Stimulated activated CD8-positive, alpha-beta memory T cell treated with anti-CD3 and anti-CD28 coated beads, Interleukin-4, amount 100 ng/mL, for 4 hours (primary cell): ENCODE measurements at regions not wholly inside any gene's neighbourhood (a gene's known extent, or its start where the extent isn't known, plus 50 kb on each side); places are given as distances from the start of the nearest gene placed in this dataset.

Experiments
- DNase-seq, 2 donors: peaks; one replicate each; pipeline ENCODE4 v3.0.0-alpha.2; 2020; ENCODE audit warnings: low read depth in 2 of 2, low spot score in 1 of 2

DNA sequence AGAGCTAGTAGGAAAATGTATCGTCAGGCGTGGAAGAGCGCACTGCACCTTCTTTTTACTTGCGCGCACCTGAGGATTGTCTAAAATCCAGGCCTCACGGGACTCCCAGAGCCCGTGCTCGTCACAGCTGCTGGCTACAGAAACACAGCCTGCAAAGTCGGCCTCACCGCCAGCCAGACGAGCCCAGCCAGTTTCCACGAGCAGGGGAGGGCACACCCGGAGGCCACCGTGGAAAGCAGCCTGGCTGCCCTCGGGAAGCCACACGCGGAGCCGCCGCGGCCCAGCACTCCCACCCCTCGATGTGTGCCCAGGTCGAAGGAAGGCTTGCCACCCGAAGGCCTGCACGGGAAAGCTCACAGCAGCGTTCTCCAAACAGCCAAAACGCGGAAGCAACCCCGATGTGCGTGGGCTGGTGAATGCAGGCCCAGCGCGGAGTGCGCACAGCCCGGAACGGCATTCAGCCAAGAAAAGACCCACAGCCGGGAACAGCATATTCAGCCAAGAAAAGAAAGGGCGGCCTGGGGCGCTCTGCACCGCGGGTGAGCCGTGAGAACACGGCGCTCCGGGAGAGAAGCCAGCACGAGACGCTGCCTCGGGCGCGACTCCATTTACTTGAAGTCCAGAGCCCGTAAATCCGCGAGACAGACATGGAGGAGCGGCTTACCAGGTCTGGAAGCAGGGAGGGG is 53.9 kb upstream of the SALL3 start:
- DNase-seq: no peak

GRCh38 chr18:78926243-78926615 is 53.4 kb upstream of the SALL3 start:
- DNase-seq: no peak

DNA sequence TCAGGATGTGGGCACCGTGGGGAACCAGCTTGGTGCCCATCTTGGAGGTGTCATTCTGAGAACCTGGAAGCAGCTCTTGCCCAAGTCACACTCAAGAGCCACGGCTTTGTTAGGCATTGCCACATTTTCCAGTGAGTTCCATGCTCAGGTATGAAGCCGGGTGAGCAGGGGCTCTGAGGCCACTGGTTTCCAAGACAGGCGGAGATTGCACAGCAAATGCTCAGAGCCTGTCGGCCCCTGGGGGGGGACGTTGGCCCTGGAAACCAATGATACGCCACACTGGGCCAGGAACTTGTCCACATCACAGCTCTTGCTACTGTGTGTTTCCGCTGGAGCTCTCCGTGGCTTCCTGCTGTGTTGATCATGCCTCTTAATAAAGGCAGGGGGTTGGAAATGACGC is 52.5 kb upstream of the SALL3 start:
- no peak for DNase-seq

GRCh38 chr18:78927616-78928015 is 52.0 kb upstream of the SALL3 start:
- no peak for DNase-seq

DNA sequence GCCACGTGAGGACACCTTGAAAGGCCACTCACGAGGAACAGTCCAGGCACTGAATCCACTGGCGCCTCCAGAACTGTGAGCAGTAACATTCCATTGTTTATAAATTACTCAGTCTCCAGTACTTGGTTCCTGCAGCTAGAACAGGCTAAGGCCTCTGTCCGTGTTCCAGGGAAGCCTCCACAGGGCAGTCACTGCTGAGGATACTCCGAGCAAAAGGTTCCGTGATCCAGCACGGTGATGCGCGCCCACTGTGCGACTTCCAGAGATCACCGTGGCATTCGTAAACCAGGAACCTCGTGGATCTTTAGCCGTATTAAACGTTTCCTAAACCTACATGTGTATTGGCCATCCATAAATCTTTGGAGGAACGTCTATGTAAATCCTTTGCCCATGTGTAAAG is 51.5 kb upstream of the SALL3 start:
- no peak for DNase-seq

GRCh38 chr18:78929516-78929915 is 50.1 kb upstream of the SALL3 start:
- DNase-seq: no peak
